AG04450 (cell line): ENCODE measurements at regions not wholly inside any gene's neighbourhood (a gene's known extent, or its start where the extent isn't known, plus 50 kb on each side); places are given as distances from the start of the nearest gene placed in this dataset.

Source experiments
- CTCF ChIA-PET: fragments of 300-600, 350-600 bp; formaldehyde crosslinking; extraction: SDS; loops from one replicate; lab custom pipeline; 2022; ENCODE audit warnings: antibody characterized with exemption, inconsistent platforms; lab: Charles Lee
- POLR2A ChIA-PET: fragments of 350-600 bp; formaldehyde crosslinking; extraction: SDS; loops from one replicate; lab custom pipeline; 2021; ENCODE audit warnings: antibody characterized with exemption, inconsistent platforms; lab: Yijun Ruan, JAX
- DNase-seq: peaks from one replicate; pipeline ENCODE4 v3.0.0-alpha.2; 2011; ENCODE audit warnings: low read depth, low spot score
- H3K27ac ChIP-seq: one replicate; pipeline ENCODE4 v1.5.1; 2012; ENCODE audit warnings: low read depth, low read length, control low read depth
- H3K27me3 ChIP-seq: one replicate; pipeline ENCODE4 v1.6.0; 2012; ENCODE audit warnings: low read length; ENCODE audit not compliant: control insufficient read depth, insufficient read depth
- H3K4me3 ChIP-seq: 2 replicates; pipeline ENCODE4 v1.5.1; 2011; ENCODE audit warnings: mild to moderate bottlenecking, low read depth, low read length, control low read depth
- H3K9me3 ChIP-seq: 2 replicates; pipeline ENCODE4 v1.5.1; 2012; ENCODE audit warnings: low read length; ENCODE audit not compliant: control insufficient read depth, insufficient read depth
- CTCF ChIP-seq: IDR thresholded peaks from 2 replicates; pipeline ENCODE4 v1.5.1; 2011; ENCODE audit warnings: low read depth, low read length, control low read depth, inconsistent platforms

- POLR2A ChIA-PET = no interaction called here
- no peak for TF ChIP-seq CTCF
- no peaks in the 10 kb centered on the region for H3K9me3 ChIP-seq
- H3K4me3 ChIP-seq = no peak overlapping the region
- no peaks in the 10 kb centered on the region for H3K27me3 ChIP-seq
- H3K27ac ChIP-seq = no peak overlapping the region
- CTCF ChIA-PET = no interaction called here
- no peak for DNase-seq
These were observed 550.0 kb downstream of the REEP3 start for GRCh38 chr10:64071218-64071617.

- DNase-seq = no peak
- Histone ChIP-seq H3K4me3 (no peak overlapping the region), H3K9me3 (no peaks in the 10 kb centered on the region), H3K27me3 (no peaks in the 10 kb centered on the region), H3K27ac (no peak overlapping the region)
- TF ChIP-seq CTCF = no peak
- ChIA-PET POLR2A (no interaction called here), CTCF (no interaction called here)
These were observed 554.4 kb downstream of the REEP3 start for GRCh38 chr10:64075604-64076003.

- Histone ChIP-seq H3K27ac (no peak overlapping the region), H3K9me3 (no peaks in the 10 kb centered on the region), H3K4me3 (no peak overlapping the region), H3K27me3 (no peaks in the 10 kb centered on the region)
- CTCF ChIA-PET = no interaction called here
- POLR2A ChIA-PET = no interaction called here
- DNase-seq = no peak
- TF ChIP-seq CTCF = no peak
These were observed 555.2 kb downstream of the REEP3 start for GRCh38 chr10:64076322-64076940.

- no peak for DNase-seq
- Histone ChIP-seq H3K27me3 (no peaks in the 10 kb centered on the region), H3K9me3 (no peaks in the 10 kb centered on the region), H3K4me3 (no peak overlapping the region), H3K27ac (no peak overlapping the region)
- no peak for TF ChIP-seq CTCF
- POLR2A ChIA-PET = no interaction called here
- CTCF ChIA-PET = no interaction called here
These were observed 558.1 kb downstream of the REEP3 start for GRCh38 chr10:64079341-64079740.

GRCh38 chr10:64080071-64080470 lies 558.9 kb downstream of the REEP3 start:
- Histone ChIP-seq H3K27ac (no peak overlapping the region), H3K9me3 (no peaks in the 10 kb centered on the region), H3K27me3 (no peaks in the 10 kb centered on the region), H3K4me3 (no peak overlapping the region)
- POLR2A ChIA-PET = no interaction called here
- CTCF ChIA-PET = no interaction called here
- TF ChIP-seq CTCF = no peak
- DNase-seq = no peak
